GM21526 (cell line): ENCODE measurements at regions not wholly inside any gene's neighbourhood (a gene's known extent, or its start where the extent isn't known, plus 50 kb on each side); places are given as distances from the start of the nearest gene placed in this dataset.

Experiments
- ATAC-seq: cut with Tn5 transposase; IDR thresholded peaks from one replicate; pipeline ENCODE4 v1.9.1; 2021; ENCODE audit warnings: moderate library complexity; ENCODE audit not compliant: unreplicated experiment, low FRiP score

DNA sequence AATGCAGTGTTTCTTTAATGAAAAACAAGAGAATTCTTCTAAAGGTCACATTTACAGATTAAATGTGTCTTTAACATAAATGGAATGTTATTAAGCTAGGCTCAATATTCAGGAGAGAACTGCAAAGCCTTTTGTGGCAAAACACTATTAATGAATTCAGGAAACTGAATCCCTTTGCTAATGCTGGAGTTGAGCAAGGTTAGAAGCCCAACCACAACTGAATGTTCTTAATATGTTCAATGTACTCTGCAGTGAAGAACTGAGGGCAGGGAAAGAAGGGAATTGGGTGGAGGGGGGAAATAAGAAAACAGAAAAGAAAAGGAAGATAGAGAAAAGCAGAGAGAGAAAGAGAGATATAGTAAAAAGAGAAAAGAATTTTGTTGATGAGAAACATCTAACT lies 276.7 kb upstream of the TMEM161B start:
- no peak for ATAC-seq

DNA sequence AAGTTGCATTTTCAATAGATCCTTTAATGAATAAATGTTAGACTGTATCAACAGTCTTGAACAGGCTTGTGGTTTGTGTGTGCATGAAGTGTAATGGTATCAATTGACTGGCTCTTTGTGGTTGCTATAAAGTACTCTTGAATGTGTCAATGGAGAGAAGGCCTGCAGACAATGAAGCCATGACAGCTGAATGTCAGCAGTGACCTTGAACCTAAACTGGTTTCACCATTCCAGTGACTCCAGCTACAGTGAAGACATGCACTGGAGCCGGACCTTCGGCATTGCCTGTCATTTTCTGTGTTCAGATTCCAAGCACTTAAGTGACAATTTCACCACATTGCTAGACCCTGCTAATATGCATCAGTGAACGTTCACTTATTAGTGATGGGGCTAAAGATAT lies 276.0 kb upstream of the TMEM161B start:
- no peak for ATAC-seq

DNA sequence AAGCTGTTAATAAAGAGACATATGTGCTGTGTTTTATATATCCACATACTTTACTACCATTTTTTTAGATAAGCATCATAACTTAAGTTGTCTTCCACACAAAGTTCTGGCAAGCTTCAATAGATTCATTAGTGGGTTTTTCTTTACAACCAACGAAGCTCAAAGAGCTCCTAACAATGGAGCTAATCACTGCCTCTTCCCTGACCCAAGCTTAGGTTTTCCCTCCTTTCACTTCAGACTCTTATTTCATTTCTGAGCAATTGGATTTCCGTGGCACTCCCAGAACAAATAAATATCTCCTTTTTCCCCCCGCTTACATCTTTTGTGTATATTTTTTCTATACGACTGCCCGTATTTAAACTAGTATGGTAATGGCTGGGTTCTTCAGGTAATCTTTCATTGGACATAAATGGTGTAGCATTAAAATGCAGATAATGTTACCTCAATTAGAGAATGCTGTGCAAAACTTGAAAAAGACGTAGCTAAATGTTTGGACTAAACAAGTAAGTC lies 275.5 kb upstream of the TMEM161B start:
- ATAC-seq = no peak

DNA sequence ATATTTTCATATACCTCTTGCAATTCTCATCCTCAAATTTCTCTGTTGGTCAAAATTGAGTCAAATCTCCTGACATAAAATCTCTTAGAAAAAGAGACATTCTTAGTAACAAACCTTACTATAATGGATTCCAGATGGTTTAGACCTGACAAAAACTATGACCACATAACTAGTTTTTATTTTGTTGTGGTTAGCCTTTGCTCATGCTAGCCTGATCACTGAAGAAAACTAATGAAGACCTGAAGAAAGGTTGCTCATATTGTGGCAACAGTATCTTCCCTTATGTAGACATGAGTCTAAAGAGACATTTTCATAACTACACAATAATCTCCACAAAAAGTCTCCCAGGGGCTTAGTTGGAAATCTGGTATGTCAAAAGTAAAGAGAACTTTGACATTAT lies 274.1 kb upstream of the TMEM161B start:
- ATAC-seq = no peak

DNA sequence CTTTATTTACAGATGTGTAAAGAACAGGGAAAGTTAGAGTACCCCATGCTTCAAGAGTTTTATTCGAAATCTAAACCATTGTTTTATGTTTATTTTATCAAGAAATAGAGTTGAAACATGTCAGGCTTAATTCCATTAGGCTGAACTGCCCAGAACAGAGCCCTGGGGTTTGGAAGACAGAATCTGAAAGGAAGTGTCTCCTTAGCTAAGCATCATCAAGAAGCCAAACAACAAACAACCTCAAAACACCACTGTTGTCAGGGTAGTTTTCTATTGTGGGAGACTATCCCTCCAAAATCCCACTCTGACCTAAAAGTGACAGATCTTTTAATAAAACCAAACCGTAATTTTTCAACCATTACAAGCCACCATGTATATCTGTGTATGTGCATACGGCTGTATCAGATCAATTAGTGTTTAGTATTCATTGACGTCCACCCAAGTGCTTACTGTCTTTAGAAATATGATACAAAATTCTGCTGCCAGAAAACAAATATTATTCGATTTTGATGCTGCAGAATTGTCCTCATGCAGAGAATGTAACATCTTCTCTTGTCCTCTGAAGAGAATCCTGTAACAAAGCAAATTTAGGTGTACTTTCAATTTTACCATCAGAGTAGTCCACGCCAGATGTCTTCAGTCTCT lies 271.9 kb upstream of the TMEM161B start:
- no peak for ATAC-seq

DNA sequence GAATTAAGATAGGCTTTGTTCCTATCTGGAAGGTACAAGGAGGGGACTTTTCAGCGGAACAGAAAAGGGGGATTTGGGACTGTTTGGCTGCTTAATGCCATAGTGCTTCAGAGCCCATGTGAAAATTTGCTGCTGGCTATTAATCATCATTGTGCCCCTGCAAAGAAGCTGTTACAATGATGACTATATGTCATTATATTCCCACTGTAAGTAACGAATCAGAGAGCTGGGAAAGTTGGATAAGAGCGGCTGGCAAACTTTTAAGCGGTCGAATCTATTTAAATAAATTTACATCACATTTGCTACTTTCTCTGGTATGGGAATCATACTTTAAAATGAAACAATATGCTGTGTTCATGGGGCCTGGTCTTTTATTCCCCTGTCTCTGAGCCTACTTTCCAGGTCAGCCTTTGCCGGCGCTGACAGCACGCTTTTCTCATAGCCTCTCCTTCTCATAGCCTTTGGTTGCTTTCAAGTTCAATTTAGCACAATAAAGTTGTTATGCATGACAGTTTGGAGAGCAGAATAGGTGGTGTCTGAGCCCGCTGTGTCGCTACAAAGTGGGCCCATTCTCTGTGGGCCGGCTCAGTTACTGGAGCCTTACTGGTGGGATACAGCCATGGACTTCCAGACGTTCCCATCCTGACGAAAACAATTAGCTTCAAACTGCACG lies 271.2 kb upstream of the TMEM161B start:
- no peak for ATAC-seq

DNA sequence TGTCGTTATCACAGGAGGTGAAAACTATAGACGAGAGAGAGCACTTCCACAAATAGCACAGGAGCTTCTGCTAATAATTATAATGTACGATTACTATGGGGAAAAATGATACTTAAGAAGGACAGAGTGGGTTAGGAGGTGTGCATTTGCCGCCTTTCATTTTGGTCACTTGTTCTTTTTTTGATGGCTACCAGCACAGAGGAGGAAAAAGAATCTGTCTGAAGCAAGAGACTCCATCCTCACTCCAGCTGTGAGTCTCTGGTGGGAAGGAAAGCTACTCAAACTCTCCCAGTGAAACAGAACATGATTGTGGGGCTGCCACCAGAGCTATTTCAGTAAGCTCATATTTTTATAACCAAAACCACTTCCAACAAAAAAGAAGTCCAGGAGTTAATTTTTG lies 270.4 kb upstream of the TMEM161B start:
- no peak for ATAC-seq

DNA sequence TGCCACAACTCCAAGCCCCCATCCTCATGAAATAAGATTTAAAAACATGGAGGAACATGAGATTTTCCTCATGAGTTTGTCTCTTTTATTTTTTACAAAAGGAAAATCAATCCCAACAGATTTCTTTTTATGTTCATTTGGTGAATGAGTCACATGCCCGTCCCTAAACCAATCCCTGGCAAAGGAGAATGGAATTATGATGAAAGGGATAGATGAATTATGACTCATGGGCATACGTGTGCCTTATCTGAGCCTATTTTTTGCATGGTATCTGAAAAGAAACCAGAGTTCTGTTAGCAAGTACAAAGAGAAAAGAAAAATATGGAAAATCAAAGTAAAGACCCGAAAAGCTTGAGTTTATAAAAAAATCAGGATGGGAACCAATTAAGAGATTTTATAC lies 267.5 kb upstream of the TMEM161B start:
- no peak for ATAC-seq

DNA sequence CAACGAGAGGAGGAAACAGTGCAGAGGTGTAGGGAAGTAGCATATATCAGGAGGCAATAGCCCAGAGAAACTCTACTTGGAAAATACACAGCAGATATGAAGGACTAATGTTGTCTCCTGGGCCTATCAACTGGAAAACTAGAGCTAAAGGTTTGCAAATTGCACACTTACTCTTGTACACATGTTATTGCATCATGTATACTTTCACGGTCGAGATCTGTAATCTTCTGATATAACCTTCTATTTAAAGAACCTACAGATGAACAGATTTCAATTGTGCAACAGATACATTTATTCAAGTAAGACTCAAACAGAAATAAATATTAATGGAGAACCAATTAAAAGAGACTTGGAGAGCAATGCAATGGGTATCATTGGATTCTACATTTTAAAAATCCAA lies 256.3 kb upstream of the TMEM161B start:
- no peak for ATAC-seq

DNA sequence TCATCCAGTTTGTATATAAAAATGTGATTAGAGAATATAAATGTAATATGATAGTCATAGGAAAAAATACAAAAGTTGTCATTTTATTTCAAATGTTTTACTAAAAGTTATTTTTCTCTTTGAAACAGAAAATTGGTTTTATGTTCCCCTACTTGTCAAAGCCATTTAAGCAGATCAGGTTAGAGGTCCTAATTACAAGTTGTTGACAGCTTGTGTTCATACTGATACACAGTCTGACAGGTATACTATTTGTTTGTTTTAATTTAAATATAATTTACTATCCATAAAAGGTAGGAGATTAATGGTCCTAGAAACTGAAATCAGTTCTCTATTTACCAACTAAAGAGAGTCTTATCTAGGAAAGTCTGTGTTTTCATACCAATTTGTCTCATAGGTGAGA lies 250.4 kb upstream of the TMEM161B start:
- no peak for ATAC-seq

DNA sequence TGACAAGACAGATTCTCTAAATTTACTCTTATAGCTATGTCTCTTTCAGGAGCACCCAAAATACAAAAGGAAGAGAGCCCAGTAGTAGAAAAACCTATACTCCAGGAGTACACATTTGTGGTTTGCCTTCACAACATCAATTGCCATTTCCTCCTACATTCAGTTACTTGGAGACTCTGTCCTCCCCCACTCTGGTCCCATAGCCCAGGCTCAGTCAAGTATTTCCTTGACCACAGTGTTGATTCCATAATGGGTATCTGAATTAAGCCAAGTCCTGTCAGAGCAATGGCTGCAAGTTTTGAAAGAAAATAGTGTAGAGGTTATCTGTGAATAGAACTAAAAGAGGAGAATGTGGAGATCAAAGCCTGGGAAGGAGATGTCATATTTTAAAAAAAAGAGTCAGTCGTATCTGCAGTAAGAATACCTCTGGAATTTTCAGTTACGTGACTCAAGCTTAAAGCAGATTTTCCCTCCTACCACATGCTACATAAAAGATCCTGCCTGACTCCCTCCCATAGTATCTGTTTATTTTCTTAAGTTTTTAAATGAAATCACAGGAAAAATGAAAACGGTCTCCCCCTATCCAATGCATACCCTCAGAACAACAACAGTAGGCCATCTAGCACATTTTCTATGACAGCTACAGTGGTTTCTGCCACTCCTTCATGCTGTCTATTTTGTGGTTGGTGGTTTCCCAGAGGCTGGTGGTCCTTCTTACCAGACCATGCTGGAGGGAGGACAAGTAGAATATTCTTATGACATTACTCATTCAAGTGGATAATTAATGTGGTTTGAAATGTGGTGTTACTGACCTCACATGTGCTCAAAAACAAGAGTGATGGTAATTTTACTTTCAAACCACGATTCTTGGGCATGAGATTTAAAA lies 249.7 kb upstream of the TMEM161B start:
- no peak for ATAC-seq

DNA sequence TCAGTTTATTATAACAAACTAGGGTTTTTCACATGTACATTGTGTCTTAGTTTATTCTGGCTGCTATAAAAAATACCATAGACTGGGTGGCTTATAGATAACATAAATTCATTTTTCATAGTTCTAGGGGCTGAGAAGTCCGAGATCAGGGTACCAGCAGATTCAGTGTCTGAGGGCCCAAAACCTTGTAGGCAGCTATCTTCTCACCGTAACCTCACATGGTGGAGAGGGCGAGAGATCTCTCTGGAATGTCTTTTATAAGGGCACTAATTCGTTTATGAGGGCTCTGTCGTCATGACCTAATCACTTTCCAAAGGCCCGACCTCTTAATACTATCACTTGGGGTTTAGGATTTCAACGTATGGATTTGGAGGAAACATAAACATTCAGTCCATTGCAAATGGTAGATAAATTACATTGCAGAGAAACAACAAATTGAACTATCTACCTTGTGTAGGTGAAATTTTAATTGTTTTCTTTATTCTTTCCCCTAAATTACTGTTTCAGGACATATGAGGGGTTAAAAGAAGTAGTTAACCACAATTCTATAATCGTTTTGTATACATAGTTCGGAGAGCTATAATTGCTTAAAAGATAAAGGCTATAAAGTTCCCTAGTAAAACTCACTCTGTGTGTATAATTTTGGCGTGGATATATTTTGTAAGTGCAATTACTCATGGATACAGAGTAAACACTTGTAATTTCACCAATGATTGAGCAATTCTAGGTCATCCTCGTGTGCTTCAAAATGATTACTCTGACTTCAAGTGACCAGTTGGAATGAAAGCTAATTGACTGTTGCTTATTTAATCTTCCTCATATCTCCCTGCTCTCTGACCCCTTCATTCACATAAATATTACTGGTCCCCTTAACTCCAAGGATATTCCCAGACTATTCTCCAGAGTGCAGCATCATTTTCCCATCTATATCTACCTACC lies 247.5 kb upstream of the TMEM161B start:
- ATAC-seq = no peak

DNA sequence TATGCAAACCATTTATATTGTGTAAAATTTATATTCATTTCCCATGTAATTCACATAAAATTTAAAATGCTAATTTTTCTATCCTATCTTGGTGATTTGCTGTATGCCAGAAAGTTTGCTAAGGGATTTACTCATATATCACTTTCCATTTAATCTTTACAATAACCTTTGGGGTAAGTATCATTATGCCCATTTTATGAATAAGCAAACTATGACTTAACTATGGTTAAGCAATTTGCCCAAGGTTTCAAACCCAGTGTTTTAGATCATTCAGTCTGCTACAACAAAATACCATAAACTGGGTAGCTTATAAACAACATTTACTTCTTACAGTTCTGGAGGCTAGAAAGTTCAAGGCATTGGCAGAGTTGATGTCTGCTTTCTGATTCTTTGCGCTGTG lies 246.4 kb upstream of the TMEM161B start:
- ATAC-seq = no peak

DNA sequence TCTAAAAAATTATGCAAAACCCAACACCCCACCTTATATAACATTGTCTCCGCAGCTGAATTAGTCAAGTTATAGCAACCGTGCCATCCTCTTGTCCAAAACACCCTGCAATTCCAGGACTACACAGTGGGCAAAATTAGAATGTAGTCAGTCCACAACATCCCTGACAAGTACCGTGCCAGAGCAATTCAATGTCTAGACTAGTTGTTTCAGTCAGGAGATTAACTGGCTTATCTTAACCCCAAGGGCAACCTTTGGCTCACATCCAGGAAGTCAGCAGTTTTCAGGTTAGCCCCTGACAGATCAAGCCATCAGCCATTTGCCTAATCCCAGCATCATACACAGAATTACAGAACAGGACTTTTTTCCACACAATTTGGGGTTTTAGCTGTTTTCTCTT lies 240.8 kb upstream of the TMEM161B start:
- no peak for ATAC-seq

DNA sequence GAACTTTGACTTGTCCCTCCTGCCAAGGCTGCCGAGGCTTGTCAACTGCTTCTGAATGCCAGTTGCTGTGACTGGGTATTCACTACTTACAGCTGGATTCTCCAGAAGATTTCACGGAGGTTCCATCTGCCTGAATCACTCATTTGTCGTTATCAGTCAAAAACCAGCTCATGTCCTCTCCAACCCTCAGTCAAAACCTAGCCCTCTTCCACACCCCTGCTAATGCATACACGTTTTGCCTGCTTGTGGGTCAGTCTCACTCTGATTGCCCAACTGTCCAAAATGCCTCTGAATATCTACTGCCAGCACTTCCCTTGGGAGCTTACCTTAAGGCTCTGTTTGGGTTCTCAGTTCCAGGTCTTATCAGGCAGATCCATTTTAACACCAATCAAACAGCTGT lies 238.6 kb upstream of the TMEM161B start:
- no peak for ATAC-seq

DNA sequence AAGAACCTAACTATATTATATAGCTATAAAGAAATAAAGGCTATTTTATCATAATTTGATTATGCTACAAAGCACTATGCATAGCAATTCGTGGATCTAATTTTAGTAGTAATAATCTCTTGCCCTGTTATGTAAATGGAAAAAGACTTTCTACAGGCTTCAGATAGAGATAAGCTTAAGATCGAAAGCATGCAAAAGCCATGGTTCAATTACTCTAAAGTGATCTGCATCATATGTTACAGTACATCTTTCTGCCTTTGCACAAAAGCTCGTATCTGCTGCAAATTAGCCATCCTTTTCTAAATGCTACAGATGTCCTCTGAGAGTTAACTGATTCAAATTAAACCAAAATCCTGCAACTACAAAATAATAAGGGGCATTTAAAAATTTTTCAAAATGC lies 234.8 kb upstream of the TMEM161B start:
- no peak for ATAC-seq

DNA sequence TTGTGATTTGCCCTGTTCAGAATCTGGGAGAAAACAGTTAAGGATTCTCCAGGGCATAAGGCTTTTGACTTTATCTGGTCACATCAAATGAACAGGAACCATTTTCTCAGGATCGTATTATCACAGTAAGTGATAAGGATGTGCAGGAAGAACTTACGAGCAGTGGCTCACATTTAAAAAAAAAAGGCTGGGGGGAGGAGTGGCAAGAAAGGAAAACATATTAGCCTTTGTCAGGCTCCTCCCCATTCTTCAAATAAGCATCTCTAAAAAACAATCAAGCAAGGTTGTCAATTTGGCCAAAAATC lies 234.3 kb upstream of the TMEM161B start:
- ATAC-seq = no peak

DNA sequence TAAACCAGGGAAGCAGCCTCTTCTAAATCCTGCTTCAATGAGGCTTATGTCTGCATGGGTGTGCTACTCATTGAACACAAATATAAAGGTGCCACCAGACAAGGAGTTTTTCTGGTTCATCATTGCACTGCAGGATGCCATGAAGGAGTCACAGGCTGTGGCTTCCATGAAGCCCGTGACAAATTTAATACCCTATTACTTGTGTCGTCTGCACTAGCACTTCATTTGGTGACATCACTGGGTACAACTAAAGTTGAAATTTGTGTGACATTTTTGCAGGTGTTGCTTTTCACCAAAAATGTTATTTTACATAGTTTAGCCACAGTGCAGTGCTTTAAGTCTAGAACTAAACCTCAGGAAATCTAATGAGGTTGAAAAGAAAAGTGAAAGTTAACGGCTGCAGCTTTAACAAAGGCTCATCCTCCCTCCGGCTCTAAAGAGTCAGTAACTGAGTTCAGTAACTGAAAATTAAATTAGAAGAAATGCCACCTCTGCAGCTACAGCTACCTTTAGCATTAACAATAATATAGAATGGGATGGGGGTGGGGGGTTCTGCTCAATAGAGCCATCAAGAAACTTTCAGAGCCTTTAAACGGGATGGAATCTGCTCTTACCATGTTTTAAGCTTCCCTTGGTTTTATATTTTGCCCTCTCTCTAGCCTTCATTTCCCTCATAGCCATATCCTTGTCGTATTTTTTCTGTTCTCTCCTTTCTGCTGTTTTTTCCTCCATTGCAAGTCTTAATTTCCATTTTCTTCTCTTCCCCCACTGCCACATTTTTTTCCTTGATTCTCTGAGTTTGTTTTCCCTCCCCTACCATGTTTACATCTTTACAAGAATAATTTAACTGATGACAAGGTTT lies 233.8 kb upstream of the TMEM161B start:
- ATAC-seq = peak; percentile 93

DNA sequence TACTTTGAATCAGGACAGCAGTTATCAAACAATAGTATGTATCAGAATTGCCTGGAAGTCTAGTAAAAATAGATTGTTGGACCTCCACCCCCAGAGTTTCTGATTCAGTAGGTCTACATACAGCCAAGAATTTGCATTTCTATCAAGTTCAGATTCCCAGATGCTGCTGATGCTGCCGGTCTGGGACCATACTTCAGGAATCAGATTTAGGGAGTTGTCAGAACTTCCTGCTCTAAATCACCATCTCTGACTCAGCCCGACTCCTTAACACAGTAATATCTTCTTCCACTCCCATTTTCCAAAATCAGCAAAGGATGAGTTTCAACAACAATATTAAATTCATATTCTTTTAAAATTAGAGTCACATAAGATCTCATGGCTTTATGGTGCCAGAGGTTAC lies 227.2 kb upstream of the TMEM161B start:
- no peak for ATAC-seq

DNA sequence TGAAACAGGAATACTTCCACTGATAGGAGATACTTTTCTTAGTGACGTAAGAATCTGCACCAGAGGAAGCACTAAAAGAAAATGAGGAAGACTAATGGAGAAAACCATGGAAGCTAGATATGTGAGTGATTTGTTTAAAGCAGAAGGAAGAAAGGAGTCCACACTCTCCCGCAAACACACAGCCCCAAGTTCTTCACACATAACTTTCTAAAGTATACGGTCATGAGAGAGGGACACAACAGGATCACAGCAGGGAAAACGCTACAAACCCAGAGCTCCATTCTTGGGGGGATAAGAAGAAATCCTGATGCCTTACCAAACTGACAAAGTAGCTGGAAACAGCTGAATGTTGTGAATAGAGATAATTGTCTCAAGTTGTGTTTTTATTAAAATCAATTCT lies 222.2 kb upstream of the TMEM161B start:
- no peak for ATAC-seq
